Gastrocnemius medialis (tissue), 4 donors: ENCODE measurements at regions not wholly inside any gene's neighbourhood (a gene's known extent, or its start where the extent isn't known, plus 50 kb on each side); places are given as distances from the start of the nearest gene placed in this dataset.

Experiments
- ATAC-seq, 2 donors: fragments of 150-250 bp; one replicate each; pipeline ENCODE4 v1.9.1; 2016
- DNase-seq, 2 donors: peaks; one replicate each; pipeline ENCODE4 v3.0.0-alpha.2; 2019
- H3K27ac ChIP-seq, 4 donors: fragments of 200-600 bp; sonication (generic); 1 replicate in 1 of 4; 2 replicates in 3 of 4; pipeline ENCODE4 v1.5.1; 2016 to 2018; ENCODE audit warnings: mild to moderate bottlenecking in 2 of 4, moderate library complexity in 1 of 4
- H3K27me3 ChIP-seq, 3 donors: fragments of 200-600 bp; sonication (generic) in 2 of 3; 1 replicate in 1 of 3; 2 replicates in 2 of 3; pipeline versions ENCODE4 v1.5.1 to v1.6.0; 2016 to 2019; ENCODE audit warnings: mild to moderate bottlenecking in 1 of 3, moderate library complexity in 1 of 3
- H3K36me3 ChIP-seq, 2 donors: fragments of 200-600 bp; sonication (generic) in 1 of 2; one replicate each; pipeline ENCODE4 v1.5.1; 2017 to 2018
- H3K4me1 ChIP-seq, 2 donors: fragments of 200-600 bp; sonication (generic) in 1 of 2; one replicate each; pipeline ENCODE4 v1.5.1; 2016 to 2017; ENCODE audit warnings: mild to moderate bottlenecking in 2 of 2
- H3K4me3 ChIP-seq, 4 donors: fragments of 200-600 bp; sonication (generic) in 3 of 4; 1 replicate in 1 of 4; 2 replicates in 3 of 4; pipeline ENCODE4 v1.5.1; 2016 to 2019; ENCODE audit warnings: mild to moderate bottlenecking in 2 of 4
- H3K9me3 ChIP-seq, 3 donors: fragments of 200-600 bp; sonication (generic) in 2 of 3; 1 replicate in 1 of 3; 2 replicates in 2 of 3; pipeline ENCODE4 v1.5.1; 2016 to 2019
- POLR2A ChIP-seq, 2 donors: fragments of 450-650 bp; IDR thresholded peaks; one replicate each; pipeline ENCODE4 v1.6.1; 2017; ENCODE audit warnings: antibody characterized with exemption in 2 of 2, mild to moderate bottlenecking in 2 of 2, moderate library complexity in 2 of 2
- in situ Hi-C, 4 donors: fragments of 200-750 bp; cut with MboI; loops; one replicate each; pipeline versions ENCODE4 v1.15.0 to v1.8.0; 2017; ENCODE audit warnings: low sequenced_read_pairs in 4 of 4
- intact Hi-C: fragments of 100-400 bp; cut with DNase I; formaldehyde crosslinking; loops from one replicate; pipeline ENCODE4 v1.15.1; 2023; ENCODE audit warnings: low total_unique reads
- TF ChIP-seq, protein P1 (sequence below), 5 experiments: fragments of 450-650 bp in 3 of 5; fragments of 200-600 bp in 2 of 5; sonication (generic) in 2 of 5; IDR thresholded peaks in 4 of 5; conservative IDR thresholded peaks in 1 of 5; 1 replicate in 4 of 5; 2 replicates in 1 of 5; pipeline ENCODE4 v1.5.1; 2016 to 2019; ENCODE audit warnings: antibody characterized with exemption in 5 of 5, mild to moderate bottlenecking in 3 of 5, moderate library complexity in 3 of 5

DNA sequence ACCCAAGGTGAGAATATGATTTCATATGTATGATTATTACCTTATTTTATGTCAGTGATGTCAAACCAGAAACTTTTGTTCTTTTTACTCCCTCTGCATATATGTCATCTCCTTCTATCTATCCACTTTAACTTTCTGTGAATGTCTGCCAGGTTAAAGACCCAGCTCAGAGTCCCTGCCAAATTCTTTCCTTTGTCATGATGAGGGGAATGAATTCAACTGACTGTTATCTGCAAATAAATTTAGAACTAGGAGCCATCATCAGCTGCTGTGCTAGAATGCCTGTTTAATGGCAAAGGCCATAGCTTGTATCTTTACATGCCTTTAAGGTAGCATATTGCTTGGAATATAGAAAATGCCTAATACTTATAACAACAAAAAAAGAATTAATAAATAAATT is 815.6 kb upstream of the NEGR1 start:
- Histone ChIP-seq H3K27me3 (no peaks in the 10 kb centered on the region), H3K4me1 (no peaks in the 10 kb centered on the region), H3K9me3 (no peaks in the 10 kb centered on the region), H3K27ac (no peak overlapping the region), H3K4me3 (no peak overlapping the region), H3K36me3 (no peaks in the 10 kb centered on the region)
- no peak for TF ChIP-seq POLR2A (IDR thresholded peaks at IDR 0.05)
- TF ChIP-seq, protein P1, sequence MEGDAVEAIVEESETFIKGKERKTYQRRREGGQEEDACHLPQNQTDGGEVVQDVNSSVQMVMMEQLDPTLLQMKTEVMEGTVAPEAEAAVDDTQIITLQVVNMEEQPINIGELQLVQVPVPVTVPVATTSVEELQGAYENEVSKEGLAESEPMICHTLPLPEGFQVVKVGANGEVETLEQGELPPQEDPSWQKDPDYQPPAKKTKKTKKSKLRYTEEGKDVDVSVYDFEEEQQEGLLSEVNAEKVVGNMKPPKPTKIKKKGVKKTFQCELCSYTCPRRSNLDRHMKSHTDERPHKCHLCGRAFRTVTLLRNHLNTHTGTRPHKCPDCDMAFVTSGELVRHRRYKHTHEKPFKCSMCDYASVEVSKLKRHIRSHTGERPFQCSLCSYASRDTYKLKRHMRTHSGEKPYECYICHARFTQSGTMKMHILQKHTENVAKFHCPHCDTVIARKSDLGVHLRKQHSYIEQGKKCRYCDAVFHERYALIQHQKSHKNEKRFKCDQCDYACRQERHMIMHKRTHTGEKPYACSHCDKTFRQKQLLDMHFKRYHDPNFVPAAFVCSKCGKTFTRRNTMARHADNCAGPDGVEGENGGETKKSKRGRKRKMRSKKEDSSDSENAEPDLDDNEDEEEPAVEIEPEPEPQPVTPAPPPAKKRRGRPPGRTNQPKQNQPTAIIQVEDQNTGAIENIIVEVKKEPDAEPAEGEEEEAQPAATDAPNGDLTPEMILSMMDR (IDR thresholded peaks at IDR 0.05 in 4 of 5, conservative IDR thresholded peaks at IDR 0.05 in 1 of 5): no peak
- DNase-seq: no peak
- ATAC-seq: no peak
- intact Hi-C loops: no loop called here
- in situ Hi-C loops: no loop called here

DNA sequence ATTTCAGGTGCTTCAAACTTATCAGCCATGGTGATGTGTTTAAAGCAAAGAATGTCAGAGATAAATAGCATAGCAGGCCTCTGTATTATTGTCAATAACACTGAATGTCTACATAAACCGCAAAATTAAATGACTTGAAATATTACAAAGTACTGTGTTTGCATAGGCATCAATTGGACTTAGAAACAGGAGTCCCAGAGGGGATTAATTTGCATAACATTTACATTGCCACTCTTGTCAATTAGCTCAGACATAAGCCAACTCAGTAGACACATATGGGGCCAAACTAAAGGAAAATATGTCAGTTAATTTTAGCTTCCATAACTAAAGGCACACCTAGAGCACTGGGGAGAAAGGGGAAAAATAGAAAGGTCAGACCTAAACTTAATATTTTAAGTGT is 814.5 kb upstream of the NEGR1 start:
- Histone ChIP-seq H3K27ac (no peak overlapping the region), H3K4me3 (no peak overlapping the region), H3K36me3 (no peaks in the 10 kb centered on the region), H3K9me3 (no peaks in the 10 kb centered on the region), H3K27me3 (no peaks in the 10 kb centered on the region), H3K4me1 (no peaks in the 10 kb centered on the region)
- in situ Hi-C loops: no loop called here
- no peak for DNase-seq
- TF ChIP-seq POLR2A (IDR thresholded peaks at IDR 0.05): no peak
- TF ChIP-seq, protein P1 (IDR thresholded peaks at IDR 0.05 in 4 of 5, conservative IDR thresholded peaks at IDR 0.05 in 1 of 5): no peak
- intact Hi-C loops: no loop called here
- no peak for ATAC-seq

DNA sequence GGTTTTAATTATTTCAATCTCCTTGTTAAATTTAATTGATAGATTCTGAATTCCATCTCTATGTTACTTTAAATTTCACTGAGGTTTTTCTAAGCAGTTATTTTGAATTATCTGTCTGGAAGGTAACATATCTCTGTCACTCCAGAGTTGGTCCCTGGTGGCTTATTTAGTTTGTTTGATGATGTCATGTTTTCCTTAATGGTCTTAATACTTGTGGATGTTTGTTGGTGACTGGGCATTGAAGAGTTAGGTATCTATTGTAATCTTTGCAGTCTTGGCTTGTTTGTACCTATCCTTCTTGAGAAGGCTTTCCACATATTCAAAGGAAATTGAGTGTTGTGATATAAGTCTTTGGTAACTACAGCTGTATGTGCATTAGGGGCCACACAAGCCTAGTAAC is 810.0 kb upstream of the NEGR1 start:
- Histone ChIP-seq H3K4me3 (no peak overlapping the region), H3K36me3 (no peaks in the 10 kb centered on the region), H3K27me3 (no peaks in the 10 kb centered on the region), H3K4me1 (no peaks in the 10 kb centered on the region), H3K27ac (no peak overlapping the region), H3K9me3 (no peaks in the 10 kb centered on the region)
- no peak for TF ChIP-seq POLR2A (IDR thresholded peaks at IDR 0.05)
- TF ChIP-seq, protein P1 (IDR thresholded peaks at IDR 0.05 in 4 of 5, conservative IDR thresholded peaks at IDR 0.05 in 1 of 5): no peak
- no peak for ATAC-seq
- intact Hi-C loops (no loop called here), in situ Hi-C loops (no loop called here)
- no peak for DNase-seq

DNA sequence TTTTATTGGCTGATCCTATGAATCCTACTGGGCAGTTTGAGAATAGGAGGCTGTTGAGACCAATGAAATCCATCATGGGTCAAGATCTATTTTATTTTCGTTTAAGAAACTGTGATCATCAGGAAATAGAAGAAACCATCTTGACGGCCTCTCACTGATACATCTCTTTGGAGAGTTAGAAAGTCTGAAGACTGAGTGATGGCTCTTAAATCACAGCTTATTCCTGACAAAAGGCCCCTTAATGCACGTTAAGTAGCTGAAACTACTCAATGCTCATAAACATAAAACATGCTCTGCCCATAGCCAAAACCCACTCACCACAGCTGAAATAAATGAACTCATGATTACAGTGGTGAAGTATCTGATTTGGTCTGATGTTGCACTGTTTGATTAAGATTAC is 784.5 kb upstream of the NEGR1 start:
- Histone ChIP-seq H3K9me3 (no peaks in the 10 kb centered on the region), H3K27ac (no peak overlapping the region), H3K4me3 (no peak overlapping the region), H3K27me3 (no peaks in the 10 kb centered on the region), H3K4me1 (no peaks in the 10 kb centered on the region), H3K36me3 (no peaks in the 10 kb centered on the region)
- DNase-seq (no peak), ATAC-seq (no peak)
- in situ Hi-C loops (no loop called here), intact Hi-C loops (no loop called here)
- TF ChIP-seq POLR2A (IDR thresholded peaks at IDR 0.05): no peak
- TF ChIP-seq, protein P1 (IDR thresholded peaks at IDR 0.05 in 4 of 5, conservative IDR thresholded peaks at IDR 0.05 in 1 of 5): no peak

DNA sequence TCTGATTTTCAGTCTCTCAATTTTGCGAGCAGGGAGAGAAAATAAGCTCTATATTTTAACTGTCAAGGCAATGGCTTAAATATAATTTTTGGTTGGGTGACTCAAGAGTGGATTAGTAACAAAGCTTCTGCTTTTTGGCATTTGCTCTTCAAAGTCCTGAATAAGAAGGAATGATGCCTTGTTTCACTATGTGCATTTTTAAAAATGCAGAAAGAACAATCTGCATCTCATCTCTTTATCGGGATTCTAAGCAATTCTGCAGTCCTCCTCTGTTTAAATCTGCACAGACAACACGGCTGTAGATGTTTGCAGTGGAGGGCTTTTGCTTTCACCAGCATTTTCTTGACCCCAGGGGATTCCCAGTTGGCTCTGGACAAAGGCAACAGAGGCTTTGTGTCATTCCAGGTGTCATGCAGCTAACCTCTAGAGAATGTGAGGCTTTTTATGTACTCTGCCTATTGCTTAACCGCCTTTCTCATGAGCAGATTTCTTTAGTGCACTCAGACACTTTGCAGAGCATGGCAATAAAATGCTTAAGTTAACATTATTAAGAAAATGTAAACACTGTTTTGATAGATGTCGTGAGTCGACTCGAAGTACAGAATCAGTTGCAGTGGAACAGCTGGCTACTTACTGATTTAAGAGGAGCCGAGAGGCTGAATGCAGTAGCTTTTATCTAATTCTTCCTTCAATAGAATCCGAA is 783.2 kb upstream of the NEGR1 start:
- TF ChIP-seq, protein P1 (IDR thresholded peaks at IDR 0.05 in 4 of 5, conservative IDR thresholded peaks at IDR 0.05 in 1 of 5): no peak
- no peak for TF ChIP-seq POLR2A (IDR thresholded peaks at IDR 0.05)
- Histone ChIP-seq H3K27ac (no peak overlapping the region), H3K4me1 (no peaks in the 10 kb centered on the region), H3K27me3 (no peaks in the 10 kb centered on the region), H3K36me3 (no peaks in the 10 kb centered on the region), H3K4me3 (no peak overlapping the region), H3K9me3 (no peaks in the 10 kb centered on the region)
- DNase-seq: no peak
- intact Hi-C loops: no loop called here
- no peak for ATAC-seq
- in situ Hi-C loops: no loop called here
